Calu3 (cell line): ENCODE measurements at regions not wholly inside any gene's neighbourhood (a gene's known extent, or its start where the extent isn't known, plus 50 kb on each side); places are given as distances from the start of the nearest gene placed in this dataset.

Experiments used
- BruUV-seq: library from RNA; stranded (reverse); fragments of 400-500 nt; replicated peaks from 2 replicates; lab custom pipeline; 2021; lab: Mats Ljungman, UMichigan
- CTCF ChIA-PET: fragments of 300-600 bp; sonication (Branson Sonifier 250); formaldehyde crosslinking; loops from one replicate; lab custom pipeline; 2022; ENCODE audit warnings: antibody characterized with exemption; lab: Charles Lee
- DNase-seq: peaks from one replicate; pipeline ENCODE4 v3.0.0; 2022
- H3K27ac Mint-ChIP-seq: one replicate; pipeline ENCODE4 v1.8.0; 2022; ENCODE audit warnings: mixed read lengths; ENCODE audit not compliant: unreplicated experiment
- H3K27me3 Mint-ChIP-seq: one replicate; pipeline ENCODE4 v1.8.0; 2022; ENCODE audit warnings: mixed read lengths; ENCODE audit not compliant: unreplicated experiment
- H3K36me3 Mint-ChIP-seq: one replicate; pipeline ENCODE4 v1.8.0; 2022; ENCODE audit warnings: mild to moderate bottlenecking, moderate library complexity, mixed read lengths; ENCODE audit not compliant: insufficient read depth, unreplicated experiment
- H3K4me1 Mint-ChIP-seq: one replicate; pipeline ENCODE4 v1.8.0; 2022; ENCODE audit warnings: mild to moderate bottlenecking, low read depth, mixed read lengths; ENCODE audit not compliant: unreplicated experiment
- H3K4me3 Mint-ChIP-seq: one replicate; pipeline ENCODE4 v1.8.0; 2022; ENCODE audit warnings: mild to moderate bottlenecking, low read depth, moderate library complexity, mixed read lengths; ENCODE audit not compliant: unreplicated experiment
- H3K9me3 Mint-ChIP-seq: one replicate; pipeline ENCODE4 v1.8.0; 2022; ENCODE audit warnings: low read depth, mixed read lengths; ENCODE audit not compliant: unreplicated experiment
- CTCF ChIP-seq: fragments of 200-600 bp; IDR thresholded peaks from one replicate; pipeline ENCODE4 v1.8.0; 2022; ENCODE audit warnings: antibody characterized with exemption; ENCODE audit not compliant: unreplicated experiment
- intact Hi-C: fragments of 100-400 bp; cut with micrococcal nuclease; formaldehyde crosslinking; loops from one replicate; pipeline ENCODE4 v1.10.0; 2022; ENCODE audit not compliant: unreplicated experiment

GRCh38 chr11:46203746-46204145 is 73.7 kb upstream of the CREB3L1 start:
- H3K36me3 Mint-ChIP-seq: no peaks in the 10 kb centered on the region
- CTCF ChIA-PET: no interaction called here

GRCh38 chr11:46202696-46203391 is 74.6 kb upstream of the CREB3L1 start:
- Mint-ChIP-seq H3K4me3 (no peak overlapping the region), H3K27me3 (peaks cover 75% of the 10 kb centered on the region), H3K9me3 (no peaks in the 10 kb centered on the region), H3K27ac (no peak overlapping the region), H3K36me3 (no peaks in the 10 kb centered on the region), H3K4me1 (peaks cover 6% of the 10 kb centered on the region)
- intact Hi-C loops: no loop called here
- BruUV-seq: no TSS peak
- DNase-seq: no peak
- TF ChIP-seq CTCF: no peak
- CTCF ChIA-PET: no interaction called here

More at GRCh38 chr11:46203746-46204145, 73.7 kb upstream of the CREB3L1 start:
- DNase-seq: no peak
- no peak for TF ChIP-seq CTCF
- no TSS peak for BruUV-seq
- Mint-ChIP-seq H3K27me3 (peaks cover 71% of the 10 kb centered on the region), H3K27ac (no peak overlapping the region), H3K4me3 (no peak overlapping the region), H3K4me1 (no peaks in the 10 kb centered on the region), H3K9me3 (no peaks in the 10 kb centered on the region)
- intact Hi-C loops: no loop called here

GRCh38 chr11:46202149-46202548 is 75.3 kb upstream of the CREB3L1 start:
- Mint-ChIP-seq H3K9me3 (no peaks in the 10 kb centered on the region), H3K36me3 (no peaks in the 10 kb centered on the region)
- DNase-seq: no peak

GRCh38 chr11:46200537-46201281 is 76.8 kb upstream of the CREB3L1 start:
- H3K4me3 Mint-ChIP-seq: no peak overlapping the region
- H3K36me3 Mint-ChIP-seq: no peaks in the 10 kb centered on the region
- DNase-seq: no peak
- CTCF ChIA-PET: no interaction called here
- H3K4me1 Mint-ChIP-seq: peaks cover 8% of the 10 kb centered on the region
- intact Hi-C loops: no loop called here
- TF ChIP-seq CTCF: no peak
- no peak overlapping the region for H3K27ac Mint-ChIP-seq
- no TSS peak for BruUV-seq
- peaks cover 92% of the 10 kb centered on the region for H3K27me3 Mint-ChIP-seq
- H3K9me3 Mint-ChIP-seq: no peaks in the 10 kb centered on the region

More at GRCh38 chr11:46202149-46202548, 75.3 kb upstream of the CREB3L1 start:
- no TSS peak for BruUV-seq
- no peak for TF ChIP-seq CTCF
- CTCF ChIA-PET: no interaction called here
- Mint-ChIP-seq H3K4me3 (no peak overlapping the region), H3K27me3 (peaks cover 82% of the 10 kb centered on the region), H3K27ac (no peak overlapping the region), H3K4me1 (peaks cover 8% of the 10 kb centered on the region)
- intact Hi-C loops: no loop called here
